ENCODE measurements at regions not wholly inside any gene's neighbourhood (a gene's known extent, or its start where the extent isn't known, plus 50 kb on each side); places are given as distances from the start of the nearest gene placed in this dataset.

- ATAC-seq: no peak
These were observed 163.3 kb upstream of the IL12A start for GRCh38 chr3:159825216-159825854.

GRCh38 chr3:159828542-159828943 is 160.1 kb upstream of the IL12A start:
- DNase-seq (ENCODE audit: low spot score) (no peak), ATAC-seq (peak; percentile 77)

More at GRCh38 chr3:159825216-159825854, 163.3 kb upstream of the IL12A start:
- DNase-seq (ENCODE audit: low spot score): no peak

- DNase-seq (ENCODE audit: low spot score): no peak
- no peak for ATAC-seq
These were observed 159.6 kb upstream of the IL12A start for GRCh38 chr3:159829056-159829455.

- DNase-seq (ENCODE audit: low spot score): peak; percentile 91
- peak; percentile 78 for ATAC-seq
These were observed 159.0 kb upstream of the IL12A start for GRCh38 chr3:159829539-159830227.

DNA sequence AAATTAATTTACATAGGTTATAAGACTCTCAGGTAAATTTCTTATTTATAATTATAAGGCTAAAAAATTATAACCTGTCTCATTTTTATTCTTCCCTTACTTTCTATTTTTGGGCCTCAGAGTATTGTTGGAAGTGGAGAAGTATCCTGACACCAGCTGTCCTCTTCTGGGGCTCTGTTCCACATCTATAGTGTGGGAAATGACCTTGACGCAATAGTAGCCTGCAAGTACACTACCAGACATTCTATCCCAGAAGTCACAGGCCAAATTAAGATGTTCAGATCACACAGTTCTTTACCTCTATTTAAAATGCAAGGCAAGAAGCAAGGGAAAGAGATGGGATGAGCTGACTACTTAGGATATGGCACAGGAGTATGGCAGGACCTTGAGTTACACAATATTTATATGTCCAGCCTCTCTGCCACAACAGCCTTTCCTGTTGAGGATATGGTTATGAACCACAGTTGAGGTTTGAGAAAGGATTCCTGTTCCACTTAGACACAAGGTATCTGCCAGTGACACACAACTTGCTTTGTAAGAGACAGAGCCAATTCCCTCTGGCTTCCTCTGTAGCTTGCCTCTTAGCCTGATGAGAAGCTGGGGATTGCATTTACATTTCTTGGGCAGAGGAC is 158.0 kb upstream of the IL12A start:
- ATAC-seq: no peak

GRCh38 chr3:159831466-159831865 is 157.2 kb upstream of the IL12A start:
- no peak for ATAC-seq
- no peak for DNase-seq (ENCODE audit: low spot score)

More for the DNA sequence above, 158.0 kb upstream of the IL12A start:
- no peak for DNase-seq (ENCODE audit: low spot score)

- ATAC-seq (no peak), DNase-seq (ENCODE audit: low spot score) (no peak)
These were observed 156.6 kb upstream of the IL12A start for GRCh38 chr3:159832024-159832423.

- ATAC-seq (no peak), DNase-seq (ENCODE audit: low spot score) (no peak)
These were observed 153.5 kb upstream of the IL12A start for GRCh38 chr3:159835126-159835525.

GRCh38 chr3:159837725-159838124 is 150.9 kb upstream of the IL12A start:
- no peak for ATAC-seq
- DNase-seq (ENCODE audit: low spot score): no peak

- ATAC-seq: no peak
- no peak for DNase-seq (ENCODE audit: low spot score)
These were observed 149.7 kb upstream of the IL12A start for GRCh38 chr3:159838938-159839337.

DNA sequence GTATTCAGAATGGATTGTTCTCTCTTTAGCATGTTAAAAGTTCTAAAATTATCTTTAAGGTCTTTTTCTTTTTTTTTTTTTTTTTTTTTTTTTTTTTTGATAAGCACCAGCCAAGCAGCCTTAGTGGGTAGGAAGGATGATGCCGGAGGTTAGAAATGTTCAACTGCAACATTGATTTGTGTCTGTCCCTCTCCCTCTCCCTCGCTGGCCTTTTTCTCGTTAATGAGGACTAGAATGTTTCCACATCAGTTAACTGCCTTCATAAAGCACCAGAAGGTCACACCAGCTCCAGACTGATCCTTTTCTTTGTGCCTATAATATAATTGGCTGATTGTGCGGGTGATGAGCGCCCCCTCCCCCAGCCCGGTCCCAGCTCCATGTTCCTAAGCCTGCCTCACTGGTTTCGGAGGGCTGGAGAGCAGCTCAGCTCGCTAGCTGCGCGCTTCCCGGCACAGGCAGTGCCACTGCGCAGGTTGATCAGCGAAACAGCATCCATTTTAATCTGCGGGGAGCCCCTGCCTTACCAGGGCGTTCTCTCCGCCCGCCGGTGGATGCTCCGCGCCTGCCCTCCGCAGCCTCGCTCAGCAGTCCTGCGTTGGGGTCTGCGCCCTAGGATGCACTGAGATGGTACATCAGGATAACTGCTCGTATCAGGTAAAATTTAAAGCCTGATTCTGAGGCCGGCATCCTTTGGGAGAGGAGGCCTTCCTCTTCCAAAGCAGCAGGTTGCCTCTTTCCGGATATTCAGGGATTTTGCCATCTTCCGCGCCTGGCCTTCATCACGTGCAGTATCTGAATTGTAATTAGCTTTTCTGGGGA is 148.9 kb upstream of the IL12A start, which contains the start of gene SCHIP1:
SCHIP1 (plus strand) TSS at position 301 of the 819 bp plus-strand sequence.
- DNase-seq (ENCODE audit: low spot score): no peak
- no peak for ATAC-seq

- ATAC-seq (peak; percentile 35), DNase-seq (ENCODE audit: low spot score) (no peak)
These were observed 147.8 kb upstream of the IL12A start for GRCh38 chr3:159840703-159841299.

GRCh38 chr3:159841766-159842165 is 146.9 kb upstream of the IL12A start:
- ATAC-seq: no peak
- DNase-seq (ENCODE audit: low spot score): no peak

DNA sequence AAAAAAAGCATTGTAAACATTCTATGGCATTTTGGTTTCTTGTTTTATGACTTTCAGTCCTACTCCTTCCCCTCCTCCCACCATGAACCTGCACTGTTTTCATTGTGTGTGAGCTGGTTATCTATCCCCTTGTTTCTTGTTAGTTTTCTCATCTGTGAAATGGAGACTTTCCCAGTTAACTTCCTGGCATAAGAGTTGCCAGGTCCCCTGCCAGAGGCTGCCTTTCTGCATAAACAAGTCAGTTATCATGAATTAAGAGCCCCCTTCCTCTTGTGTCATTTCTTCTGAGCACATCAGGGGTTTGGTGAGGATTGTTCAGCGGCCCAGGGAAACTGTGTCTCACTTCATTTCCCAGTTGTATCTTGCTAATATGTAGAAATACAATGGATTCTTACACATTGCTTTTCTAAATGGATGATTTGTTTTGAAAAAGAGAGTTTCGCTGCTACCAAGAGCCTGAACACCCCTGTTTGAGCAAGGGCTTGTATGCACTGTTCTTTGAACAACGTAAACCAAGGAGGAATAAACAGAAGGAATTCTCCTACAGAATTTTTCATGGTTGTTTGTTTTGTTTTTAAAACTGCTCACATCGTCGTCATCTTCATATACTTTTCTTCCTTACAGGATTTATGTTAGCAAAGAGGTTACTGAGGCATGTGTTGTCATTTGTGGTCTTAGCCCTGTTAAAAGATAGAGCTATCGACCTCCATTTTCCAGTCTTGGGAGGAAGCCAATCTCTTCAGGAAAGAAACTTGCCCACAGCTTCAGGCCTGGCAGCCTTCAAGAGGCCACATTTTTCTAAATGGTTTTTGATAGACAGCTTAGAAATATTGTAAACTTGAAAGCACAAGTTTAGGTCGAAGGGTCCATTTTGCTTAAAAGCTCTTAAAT is 144.6 kb upstream of the IL12A start:
- DNase-seq (ENCODE audit: low spot score): no peak
- ATAC-seq: no peak

- ATAC-seq (no peak), DNase-seq (ENCODE audit: low spot score) (no peak)
These were observed 143.8 kb upstream of the IL12A start for GRCh38 chr3:159844801-159845261.

GRCh38 chr3:159845737-159846136 is 142.9 kb upstream of the IL12A start:
- ATAC-seq (peak; percentile 31), DNase-seq (ENCODE audit: low spot score) (no peak)

GRCh38 chr3:159846255-159846654 is 142.4 kb upstream of the IL12A start:
- DNase-seq (ENCODE audit: low spot score): no peak
- no peak for ATAC-seq

- DNase-seq (ENCODE audit: low spot score) (no peak), ATAC-seq (peak; percentile 43)
These were observed 140.1 kb upstream of the IL12A start for GRCh38 chr3:159848348-159849118.

GRCh38 chr3:159850481-159850880 is 138.2 kb upstream of the IL12A start:
- ATAC-seq: no peak
- DNase-seq (ENCODE audit: low spot score): no peak
